HUDEP-2 (cell line): ENCODE measurements at regions not wholly inside any gene's neighbourhood (a gene's known extent, or its start where the extent isn't known, plus 50 kb on each side); places are given as distances from the start of the nearest gene placed in this dataset.
A peak's percentile ranks its signal among the peaks of the same experiment; 100 is the strongest.
"Not testable (repeated sequence)": the region's sequence is repeated elsewhere in the genome, so short reads cannot be mapped to it uniquely, and the experiment has no call there.

Experiments used
- DNase-seq, 76 experiments: peaks; one replicate each; lab custom pipeline; 2025; ENCODE audit not compliant: unreplicated experiment in 76 of 76; lab: John Stamatoyannopoulos, UW

DNA sequence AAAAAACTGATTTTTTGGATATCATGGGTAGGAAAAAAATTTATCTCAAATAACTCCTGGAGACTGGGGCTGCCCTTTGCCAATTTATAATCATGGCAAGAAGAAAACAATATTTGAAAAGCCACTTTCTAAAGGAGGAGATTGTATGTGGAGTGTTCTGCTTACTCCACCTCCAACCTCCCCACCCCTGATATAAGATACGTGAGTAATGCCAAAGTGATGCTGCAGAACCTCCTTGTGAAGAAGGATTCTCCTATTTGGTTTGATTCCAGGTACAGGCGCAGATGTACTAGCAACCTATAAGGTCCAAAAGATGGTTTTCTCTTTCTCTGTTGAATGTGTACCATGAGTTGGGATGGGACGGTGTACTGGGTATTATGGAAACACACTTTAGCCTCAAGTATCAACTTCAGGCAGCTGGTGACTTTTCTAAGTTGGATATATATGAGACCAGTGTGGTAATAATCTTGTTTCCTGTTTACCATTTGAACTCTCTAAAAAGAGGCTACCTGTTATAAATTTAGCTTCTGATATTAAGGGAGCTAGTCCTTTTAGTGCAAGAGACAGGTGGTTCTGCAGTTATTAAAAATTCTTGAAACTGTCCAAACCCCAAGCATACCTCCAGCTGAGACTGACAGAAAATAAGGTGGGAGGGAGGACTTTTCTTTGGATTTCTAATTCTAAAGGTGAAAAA, 724.0 kb upstream of the MIR17HG start:
- no peak for DNase-seq

DNA sequence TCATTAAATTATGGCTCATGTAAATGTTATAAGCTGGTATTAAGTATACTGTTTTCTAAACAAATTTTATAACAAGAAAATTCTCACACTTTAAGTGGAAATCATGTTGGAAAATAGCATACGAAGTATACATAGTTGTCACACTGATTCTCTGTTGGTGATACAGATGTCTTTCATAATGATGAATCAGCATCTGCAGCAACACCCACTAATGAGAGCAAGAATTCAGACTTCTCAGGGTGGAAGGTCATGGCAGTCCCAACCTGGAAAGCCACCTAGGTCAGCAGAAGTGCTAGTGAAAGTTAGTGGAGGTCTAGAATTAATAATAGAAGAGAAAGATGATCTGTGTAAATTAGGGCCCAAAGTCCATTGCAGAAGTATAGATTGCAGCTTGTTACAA, 719.7 kb upstream of the MIR17HG start:
- no peak for DNase-seq

DNA sequence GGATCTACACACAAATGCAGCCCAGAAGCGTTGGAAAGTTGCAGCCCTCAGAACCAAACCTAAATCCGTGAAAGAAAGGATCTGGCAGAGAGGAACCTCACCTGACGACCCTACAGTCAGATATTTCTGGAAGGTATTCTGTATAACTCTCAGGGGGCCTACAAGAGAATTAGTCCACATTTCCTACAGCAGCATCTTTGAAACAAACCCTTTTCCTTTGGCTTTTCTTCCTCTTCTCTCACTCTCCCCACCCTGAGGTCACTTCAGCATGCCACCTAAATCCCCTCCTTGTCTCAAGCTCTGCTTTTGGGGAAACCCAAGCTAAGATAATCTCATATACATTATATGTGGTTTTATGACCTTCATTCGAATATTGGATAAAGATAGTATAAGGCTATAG, 719.0 kb upstream of the MIR17HG start:
- no peak for DNase-seq

DNA sequence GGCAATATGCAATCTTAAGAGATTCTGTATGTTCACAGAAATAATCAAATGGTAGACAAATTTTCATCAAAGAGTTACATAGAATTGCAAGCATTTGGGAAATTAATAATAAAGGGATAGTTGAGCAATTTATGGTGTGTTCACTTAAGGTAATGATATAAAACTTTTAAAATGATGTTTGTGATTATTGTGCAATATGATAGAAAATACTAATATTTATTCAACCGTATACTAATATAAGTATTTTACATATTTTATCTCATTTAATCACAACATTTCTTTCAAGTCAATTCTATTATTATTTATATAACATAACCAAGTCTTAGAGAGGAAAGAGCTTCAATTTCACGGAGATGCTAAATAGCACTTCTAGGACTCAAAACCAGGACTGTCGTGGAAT, 716.8 kb upstream of the MIR17HG start:
- no peak for DNase-seq

DNA sequence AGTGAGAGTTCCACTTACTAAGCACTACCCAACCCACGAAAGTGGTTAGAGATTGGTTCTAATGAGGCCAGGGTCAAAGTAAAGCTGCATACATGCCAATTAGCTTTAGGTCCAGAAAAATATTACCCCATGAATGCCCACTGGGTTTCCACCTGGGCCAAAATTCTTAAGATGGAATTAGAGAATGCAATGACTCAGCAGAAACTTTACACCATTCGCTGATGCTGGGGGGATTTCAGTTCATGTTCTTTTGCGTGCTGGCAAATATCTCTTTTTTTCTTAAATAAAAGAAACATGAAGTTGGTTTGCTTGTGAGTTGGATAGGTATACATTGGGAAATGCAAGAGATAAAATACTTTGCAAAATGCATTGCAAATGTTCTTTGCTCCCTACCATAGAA, 715.3 kb upstream of the MIR17HG start:
- DNase-seq, result no peak

DNA sequence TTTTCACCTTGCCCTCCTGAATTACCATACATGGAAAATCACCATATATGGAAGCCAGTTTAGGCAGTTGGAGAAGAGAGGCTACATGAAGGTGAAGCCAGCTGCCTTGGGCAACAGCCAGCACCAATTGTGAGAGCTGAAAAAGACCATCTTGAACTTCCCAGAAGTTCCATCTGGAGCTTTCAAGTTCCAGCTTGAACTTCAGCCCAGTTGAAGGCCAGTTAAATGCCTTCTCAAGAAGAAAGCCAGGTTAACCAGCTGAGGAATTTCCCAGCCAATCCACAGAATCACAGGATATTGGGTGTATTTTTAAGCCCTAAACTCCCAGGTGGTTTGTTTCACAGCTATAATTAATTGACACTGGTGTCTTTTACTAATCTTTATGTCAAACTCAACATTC, 713.6 kb upstream of the MIR17HG start:
- no peak for DNase-seq

DNA sequence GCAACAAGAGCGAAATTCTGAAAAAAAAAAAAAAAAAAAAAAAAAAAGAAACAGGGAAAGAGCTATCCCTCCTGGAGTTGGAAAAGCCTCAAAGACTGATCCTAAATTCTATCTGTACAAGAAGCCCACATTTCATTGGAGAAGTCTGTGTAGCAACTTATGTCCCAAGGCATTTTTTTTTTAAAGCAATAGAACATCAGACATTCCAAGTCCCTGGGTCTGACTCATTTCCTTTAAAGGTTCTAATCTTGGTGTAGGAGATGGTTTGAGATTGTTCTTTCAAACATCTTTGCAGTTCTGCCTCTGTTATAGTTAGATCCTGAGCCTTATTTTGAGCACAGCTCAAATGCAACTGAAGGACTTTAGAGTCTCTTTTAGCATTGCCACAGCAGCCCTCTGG, 706.5 kb upstream of the MIR17HG start:
- DNase-seq, result no peak

DNA sequence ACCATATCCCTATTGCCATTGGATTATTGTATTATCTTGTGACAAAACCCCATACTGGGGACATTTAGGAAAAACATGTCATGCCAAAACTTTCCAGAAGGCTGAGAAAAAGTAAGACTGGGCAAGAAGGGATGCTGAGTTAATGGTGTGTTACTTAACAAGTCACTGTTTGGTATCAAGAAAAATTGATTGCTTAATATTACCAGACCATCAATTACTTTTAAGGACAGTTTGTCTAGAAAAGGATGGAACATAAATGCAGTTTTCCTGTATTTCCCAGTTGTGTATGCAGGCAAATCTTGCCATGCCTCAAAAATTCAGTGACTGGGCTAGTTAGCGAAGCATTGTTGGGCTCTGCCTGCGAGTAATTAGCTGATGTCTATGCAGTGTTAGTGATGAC, 705.6 kb upstream of the MIR17HG start:
- no peak for DNase-seq

DNA sequence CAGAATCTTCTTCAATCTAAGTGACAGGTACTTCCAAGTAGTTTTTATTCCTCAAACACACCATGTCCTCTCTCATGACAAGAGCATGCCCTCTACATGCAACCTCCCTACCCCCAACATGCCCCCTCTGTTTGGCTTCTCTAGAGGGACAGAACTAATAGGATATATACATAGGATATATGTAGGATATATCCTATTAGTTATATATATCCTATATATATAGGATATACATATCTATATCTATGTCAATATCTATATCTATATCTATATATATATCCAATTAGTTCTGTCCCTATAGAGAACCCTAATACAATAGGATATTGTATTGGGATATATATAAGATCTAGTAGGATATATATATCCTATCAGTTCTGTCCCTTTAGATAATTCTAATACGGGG, 701.9 kb upstream of the MIR17HG start:
- DNase-seq, result no peak

DNA sequence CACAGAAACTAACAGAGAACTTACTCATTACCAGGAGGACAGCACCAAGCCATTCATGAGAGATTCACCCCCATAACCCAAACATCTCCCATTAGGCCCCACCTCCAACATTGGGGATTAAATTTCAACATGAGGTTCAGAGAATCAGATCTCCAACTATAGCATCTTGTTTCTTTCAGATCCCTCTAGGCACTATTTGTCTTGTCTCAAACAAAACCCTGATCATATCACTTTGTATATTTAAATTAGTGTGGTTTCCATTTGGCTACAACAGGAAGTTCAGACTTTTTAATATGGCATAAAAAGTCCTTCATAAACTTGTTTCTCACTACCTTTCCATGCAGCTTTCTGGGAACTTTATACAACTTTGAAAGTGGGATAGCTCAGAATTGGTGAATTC, 699.0 kb upstream of the MIR17HG start:
- no peak for DNase-seq

DNA sequence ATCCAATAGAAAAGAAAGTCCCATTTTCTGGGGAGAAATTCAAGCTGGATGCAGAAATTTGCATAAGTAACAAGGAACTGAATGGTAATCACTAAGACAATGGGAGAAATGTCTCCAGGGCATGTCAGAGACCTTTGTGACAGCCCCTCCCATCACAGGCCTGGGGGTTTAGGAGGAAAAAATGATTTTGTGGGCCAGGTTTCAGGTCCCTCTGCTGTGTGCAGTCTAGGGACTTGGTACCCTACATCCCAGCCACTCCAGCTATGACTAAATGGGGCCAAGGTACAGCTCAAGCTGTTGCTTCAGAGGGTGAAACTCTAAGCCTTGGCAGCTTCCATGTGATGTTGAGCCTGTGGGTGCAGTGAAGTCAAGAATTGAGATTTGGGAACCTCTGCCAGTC, 695.5 kb upstream of the MIR17HG start:
- DNase-seq, result no peak

DNA sequence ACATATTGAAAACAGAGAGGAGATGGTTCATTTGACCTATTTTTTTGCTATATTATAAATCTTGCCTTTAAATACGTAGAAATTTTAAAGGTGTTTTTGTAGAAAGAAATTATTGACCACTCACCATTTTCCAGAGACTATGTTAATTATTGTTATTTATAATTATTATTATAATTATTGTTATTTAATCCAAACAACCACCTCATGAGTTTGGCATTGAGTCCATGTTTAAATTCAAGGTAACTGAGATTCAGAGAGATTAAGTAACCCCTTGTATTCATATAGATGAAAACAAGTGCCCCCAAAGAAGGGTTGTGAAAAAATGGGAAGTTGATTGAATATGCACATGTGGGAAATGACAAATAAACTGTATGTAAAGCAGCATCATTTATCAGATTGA, 692.5 kb upstream of the MIR17HG start:
- DNase-seq, result no peak

DNA sequence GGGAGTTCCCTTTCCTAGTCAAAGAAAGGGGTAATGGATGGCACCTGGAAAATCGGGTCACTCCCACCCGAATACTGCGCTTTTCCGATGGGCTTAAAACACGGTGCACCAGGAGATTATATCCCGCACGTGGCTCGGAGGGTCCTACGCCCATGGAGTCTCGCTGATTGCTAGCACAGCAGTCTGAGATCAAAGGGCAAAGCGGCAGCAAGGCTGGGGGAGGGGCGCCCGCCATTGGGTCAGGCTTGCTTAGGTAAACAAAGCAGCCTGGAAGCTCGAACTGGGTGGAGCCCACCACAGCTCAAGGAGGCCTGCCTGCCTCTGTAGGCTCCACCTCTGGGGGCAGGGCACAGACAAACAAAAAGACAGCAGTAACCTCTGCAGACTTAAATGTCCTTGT, 683.3 kb upstream of the MIR17HG start:
- DNase-seq, result not testable (repeated sequence)

DNA sequence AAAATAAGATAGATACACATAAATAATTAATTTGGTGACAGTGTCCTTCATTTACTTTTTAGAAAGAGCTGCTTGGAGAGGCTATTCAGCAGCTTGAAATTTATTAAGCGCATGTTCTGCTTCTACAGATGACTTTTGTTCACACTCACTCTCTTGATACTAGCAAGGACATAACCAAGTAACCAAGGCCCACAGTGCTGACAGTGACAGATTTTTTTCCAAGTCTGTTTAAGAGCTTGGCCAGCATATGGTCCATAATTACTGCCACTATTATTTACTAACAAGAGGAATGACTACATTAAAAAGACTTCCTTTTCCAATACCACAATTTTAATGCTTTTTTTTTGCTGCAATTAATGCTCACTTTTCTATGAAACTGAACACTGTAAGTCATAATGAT, 673.7 kb upstream of the MIR17HG start:
- DNase-seq, result no peak

DNA sequence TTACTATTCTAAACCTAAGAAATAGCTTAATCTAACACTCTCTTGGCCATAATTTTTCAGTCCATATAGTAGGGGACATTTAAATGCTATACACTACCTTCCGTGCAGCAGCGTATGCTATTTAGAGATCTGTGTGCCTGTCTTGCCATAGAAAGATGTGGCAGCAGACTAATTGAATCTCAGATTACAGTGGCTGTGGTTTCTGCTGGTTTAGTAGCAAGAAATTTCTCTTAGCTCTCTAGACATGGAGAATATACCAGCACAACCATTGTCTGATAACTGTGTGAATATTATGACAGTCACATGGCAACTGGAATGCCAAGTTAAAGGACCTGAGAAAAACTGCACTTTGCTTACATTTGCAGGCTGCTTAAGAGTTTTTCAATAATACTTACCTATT, 672.4 kb upstream of the MIR17HG start:
- no peak for DNase-seq

DNA sequence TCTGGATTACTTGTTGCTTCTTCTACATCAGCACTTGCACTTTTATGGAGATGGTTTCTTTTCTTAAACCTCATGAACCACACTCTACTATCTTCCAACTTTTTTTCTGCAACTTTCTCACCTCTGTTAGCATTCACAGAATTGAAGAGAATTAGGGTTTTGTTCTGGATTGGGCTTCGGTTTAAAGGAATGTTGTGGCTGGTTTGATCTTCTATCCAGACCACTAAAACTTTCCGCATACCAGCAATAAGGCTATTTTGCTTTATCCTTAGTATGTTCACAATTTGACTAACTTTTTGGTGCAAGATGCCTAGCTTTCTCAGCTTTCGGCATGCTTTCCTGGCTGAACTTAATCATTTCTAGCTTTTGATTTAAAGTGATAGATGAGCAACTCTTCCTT, 666.7 kb upstream of the MIR17HG start:
- no peak for DNase-seq

DNA sequence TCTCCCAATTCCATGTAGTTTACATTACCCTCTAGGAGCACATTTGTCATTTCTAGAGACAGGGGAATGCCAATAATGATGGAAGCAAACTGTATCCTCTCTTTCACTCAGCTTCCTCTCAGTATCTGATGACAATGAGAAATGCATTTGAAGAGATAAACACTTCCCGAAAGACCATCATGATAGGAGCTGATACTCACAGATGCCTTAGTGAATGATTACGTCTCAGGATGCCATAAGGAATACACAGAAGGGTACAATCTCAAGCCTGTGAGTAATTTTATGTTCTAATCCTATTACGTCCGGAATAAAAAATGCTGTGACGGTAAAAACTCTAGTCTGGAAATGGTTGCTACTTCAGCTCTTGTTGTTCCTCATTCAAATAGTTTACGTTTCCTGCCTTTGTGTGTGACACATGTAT, 663.8 kb upstream of the MIR17HG start:
- DNase-seq, result no peak

DNA sequence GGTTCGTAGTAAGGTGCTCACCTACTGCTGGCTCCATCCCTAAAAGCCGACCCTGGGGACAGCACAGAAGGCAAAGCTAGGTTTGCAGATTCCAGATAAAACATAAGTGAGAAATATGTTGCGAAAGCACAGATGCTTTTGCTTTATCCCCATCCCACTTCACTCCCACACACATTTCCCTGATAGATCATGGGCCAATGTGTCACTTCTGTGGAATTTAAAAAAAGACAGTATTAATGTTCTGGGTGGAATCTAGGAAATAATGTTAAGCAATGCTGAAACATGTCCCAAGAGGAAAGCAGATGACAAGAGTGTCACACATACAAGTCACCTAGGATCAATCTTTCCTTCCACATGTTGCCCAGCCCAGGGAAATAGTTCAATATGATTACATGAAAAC, 661.0 kb upstream of the MIR17HG start:
- no peak for DNase-seq

DNA sequence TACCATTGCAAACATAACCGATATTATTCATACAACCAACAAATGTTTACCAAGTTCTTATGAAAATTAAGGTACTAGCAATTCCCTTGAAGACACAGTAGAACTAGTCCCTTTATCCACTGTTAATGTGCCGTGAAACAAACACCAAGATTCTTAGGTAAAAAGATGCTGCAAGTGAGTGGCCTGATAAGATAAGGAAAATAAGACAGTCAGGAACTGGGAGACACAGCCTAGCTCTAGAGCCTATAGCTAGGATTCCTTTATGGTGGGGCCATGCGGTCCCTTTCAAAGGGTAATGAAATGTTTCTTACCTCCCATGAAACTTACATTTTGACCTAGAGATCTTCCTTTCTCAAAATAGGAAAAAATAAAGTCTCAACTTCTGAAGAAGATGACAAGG, 658.4 kb upstream of the MIR17HG start:
- DNase-seq, result peak in 1 of 76 experiments; percentile 7

DNA sequence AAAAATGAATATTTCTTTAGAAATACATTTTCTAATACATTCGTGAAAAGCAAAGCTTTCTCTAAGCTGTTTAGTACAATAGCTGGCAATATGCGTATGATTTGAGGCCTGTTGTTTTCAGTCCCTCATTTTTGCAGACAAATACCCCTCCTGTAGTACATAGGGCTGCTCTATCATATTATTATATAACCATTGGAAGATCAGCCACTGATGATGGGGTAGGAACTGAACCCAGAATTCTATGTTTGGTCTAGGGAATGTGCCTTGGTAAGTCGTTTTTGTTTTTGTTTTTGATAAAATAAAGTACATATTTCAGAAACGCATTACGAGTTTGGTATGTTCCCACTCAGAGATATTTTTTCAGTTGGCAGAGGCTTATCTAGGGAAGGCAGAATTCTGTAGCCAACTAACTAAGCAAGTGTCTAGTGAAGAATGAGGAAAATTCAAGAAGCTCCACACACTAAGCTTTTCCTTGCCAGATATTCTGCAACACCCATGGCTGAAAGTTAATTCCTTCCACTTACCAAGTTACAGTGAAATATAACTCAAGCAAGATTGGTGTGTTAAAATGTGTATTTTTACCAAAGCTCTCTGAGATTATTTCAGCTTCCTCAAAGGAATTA, 656.9 kb upstream of the MIR17HG start:
- DNase-seq, result peak in 20 of 76 experiments; percentile 2 to 60 (median 14)

DNA sequence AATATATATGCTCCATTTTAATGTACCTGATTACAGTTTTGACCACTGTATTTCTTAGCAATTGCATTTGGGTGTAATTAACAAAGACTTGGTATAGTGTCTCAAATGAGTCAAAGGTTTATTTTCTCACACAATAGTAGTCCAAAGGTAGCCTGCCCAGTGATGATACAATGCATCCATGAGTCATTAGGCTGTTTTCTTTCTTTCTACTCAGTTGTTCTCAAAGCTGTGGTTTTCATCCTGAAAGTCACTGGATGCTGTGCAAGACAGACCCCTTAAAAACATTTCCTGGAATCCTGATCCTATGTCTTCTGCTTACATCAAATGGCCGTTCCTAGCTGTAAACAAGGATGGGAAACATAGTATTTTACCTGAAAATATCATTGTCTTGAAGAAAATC, 651.2 kb upstream of the MIR17HG start:
- DNase-seq, result no peak

DNA sequence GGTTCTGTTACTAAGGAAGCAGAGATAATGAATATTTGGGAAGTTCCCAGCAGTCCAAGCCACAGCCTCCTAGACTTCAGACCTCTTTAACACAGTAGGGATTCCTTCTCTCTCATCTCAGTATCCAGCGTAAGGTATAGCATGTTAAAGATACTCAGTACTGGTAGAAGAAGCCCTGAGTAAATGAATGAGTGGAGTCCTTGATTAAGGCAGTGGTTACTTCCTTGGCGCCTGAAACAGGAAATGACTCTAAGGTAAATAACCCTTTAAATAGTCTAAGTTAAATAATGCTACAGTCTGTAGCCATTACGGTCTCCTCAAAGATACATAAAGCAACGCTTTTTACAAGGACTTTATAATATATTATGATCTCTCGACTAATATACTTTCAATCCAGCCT, 650.8 kb upstream of the MIR17HG start:
- DNase-seq, result no peak

DNA sequence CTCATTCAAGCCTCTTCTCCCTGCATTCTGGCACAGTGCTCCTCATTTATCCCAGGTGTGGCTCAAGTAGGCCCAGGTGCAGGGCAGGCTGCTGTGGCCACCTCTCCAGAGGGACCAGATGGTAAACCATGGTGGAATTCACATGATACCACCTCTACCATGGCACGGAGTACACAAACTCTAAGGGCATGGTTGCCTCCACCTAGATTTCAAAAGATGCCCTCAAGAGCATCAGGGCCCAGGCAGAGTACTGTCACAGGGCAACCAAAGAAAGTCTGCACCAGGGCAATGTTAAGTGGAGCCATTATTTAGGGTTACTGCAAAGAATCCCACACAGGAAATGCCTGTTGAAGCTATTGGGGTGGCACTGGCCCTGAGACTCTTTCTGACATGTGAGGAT, 647.1 kb upstream of the MIR17HG start:
- no peak for DNase-seq
